Fibroblast of skin of abdomen (primary cell): ENCODE measurements at regions not wholly inside any gene's neighbourhood (a gene's known extent, or its start where the extent isn't known, plus 50 kb on each side); places are given as distances from the start of the nearest gene placed in this dataset.
A peak's percentile ranks its signal among the peaks of the same experiment; 100 is the strongest.
"Not testable (repeated sequence)": the region's sequence is repeated elsewhere in the genome, so short reads cannot be mapped to it uniquely, and the experiment has no call there.

ENCODE experiments used
- DNase-seq: peaks from one replicate; pipeline ENCODE4 v3.0.0-alpha.2; 2013

- no peak for DNase-seq
These were observed 96.4 kb upstream of the TAF11L2 start for GRCh38 chr5:17401470-17402288.

- no peak for DNase-seq
These were observed 95.5 kb upstream of the TAF11L2 start for GRCh38 chr5:17402289-17403121.

GRCh38 chr5:17403695-17404490, 94.1 kb upstream of the TAF11L2 start:
- no peak for DNase-seq

- DNase-seq = no peak
These were observed 92.1 kb upstream of the TAF11L2 start for GRCh38 chr5:17405976-17406375.

GRCh38 chr5:17406423-17406838, 91.6 kb upstream of the TAF11L2 start:
- DNase-seq = peak; percentile 59

GRCh38 chr5:17411436-17412402, 86.3 kb upstream of the TAF11L2 start:
- DNase-seq = peak; percentile 82

- DNase-seq = no peak
These were observed 85.0 kb upstream of the TAF11L2 start for GRCh38 chr5:17412760-17413671.

GRCh38 chr5:17413691-17414090, 84.3 kb upstream of the TAF11L2 start:
- no peak for DNase-seq

- DNase-seq = peak; percentile 8
These were observed 82.7 kb upstream of the TAF11L2 start for GRCh38 chr5:17415321-17415758.

GRCh38 chr5:17416374-17416773, 81.7 kb upstream of the TAF11L2 start:
- DNase-seq = not testable (repeated sequence)

GRCh38 chr5:17424674-17425073, 73.4 kb upstream of the TAF11L2 start:
- no peak for DNase-seq

GRCh38 chr5:17425385-17426070, 72.5 kb upstream of the TAF11L2 start:
- no peak for DNase-seq

- DNase-seq = no peak
These were observed 71.8 kb upstream of the TAF11L2 start for GRCh38 chr5:17426104-17426749.

GRCh38 chr5:17428176-17428800, 69.7 kb upstream of the TAF11L2 start:
- DNase-seq = no peak

GRCh38 chr5:17429353-17429752, 68.7 kb upstream of the TAF11L2 start:
- no peak for DNase-seq

GRCh38 chr5:17430241-17430640, 67.8 kb upstream of the TAF11L2 start:
- DNase-seq = no peak

- no peak for DNase-seq
These were observed 66.6 kb upstream of the TAF11L2 start for GRCh38 chr5:17431272-17432050.

- DNase-seq = no peak
These were observed 65.5 kb upstream of the TAF11L2 start for GRCh38 chr5:17432569-17432968.
